NT2/D1 (cell line): ENCODE measurements at regions not wholly inside any gene's neighbourhood (a gene's known extent, or its start where the extent isn't known, plus 50 kb on each side); places are given as distances from the start of the nearest gene placed in this dataset.

Source experiments
- SUZ12 ChIP-seq: IDR thresholded peaks from 2 replicates; pipeline ENCODE4 v1.6.1; 2011; ENCODE audit not compliant: insufficient read length, insufficient read depth; ENCODE audit errors: extremely low read depth
- YY1 ChIP-seq: IDR thresholded peaks from 2 replicates; pipeline ENCODE4 v1.6.1; 2011; ENCODE audit not compliant: insufficient read length, insufficient read depth
- ZNF274 ChIP-seq: IDR thresholded peaks from 2 replicates; pipeline ENCODE4 v1.6.1; 2011; ENCODE audit warnings: mild to moderate bottlenecking, low read depth, low read length

DNA sequence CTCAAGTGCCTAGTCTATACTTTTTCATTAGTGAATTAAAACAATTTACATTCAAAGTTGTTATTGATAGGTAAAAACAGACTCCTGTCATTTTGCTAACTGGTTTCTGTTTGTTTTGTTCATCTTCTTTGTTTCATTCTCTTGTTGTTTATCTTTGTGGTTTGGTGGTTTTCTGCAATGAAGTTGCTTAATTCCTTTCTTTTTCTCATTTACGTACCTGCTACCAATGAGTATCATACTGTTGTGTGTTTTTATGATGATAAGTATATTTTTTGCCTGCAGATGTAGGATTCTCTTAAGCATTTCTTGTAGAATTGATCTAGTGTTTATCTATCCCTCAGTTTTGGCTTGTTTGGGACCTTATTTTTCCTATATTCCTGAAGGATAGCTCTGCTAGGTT, 2230.0 kb downstream of the MAT2B start:
- TF ChIP-seq SUZ12 (no peak), ZNF274 (no peak), YY1 (no peak)
